Type B pancreatic cell (in vitro differentiated cells): ENCODE measurements at regions not wholly inside any gene's neighbourhood (a gene's known extent, or its start where the extent isn't known, plus 50 kb on each side); places are given as distances from the start of the nearest gene placed in this dataset.

Source experiments
- DNase-seq: peaks from one replicate; pipeline ENCODE4 v3.0.0; 2021; ENCODE audit warnings: mixed read lengths; ENCODE audit not compliant: unreplicated experiment; ENCODE audit errors: extremely low spot score
- H3K27ac Mint-ChIP-seq: 2 replicates; pipeline ENCODE4 v1.8.0; 2021; ENCODE audit warnings: mild to moderate bottlenecking, mixed read lengths
- H3K27me3 Mint-ChIP-seq: 2 replicates; pipeline ENCODE4 v1.8.0; 2021; ENCODE audit warnings: mixed read lengths
- H3K36me3 Mint-ChIP-seq: 2 replicates; pipeline ENCODE4 v1.8.0; 2021; ENCODE audit warnings: mixed read lengths
- H3K4me1 Mint-ChIP-seq: one replicate; pipeline ENCODE4 v1.8.0; 2021; ENCODE audit warnings: mixed read lengths; ENCODE audit not compliant: unreplicated experiment
- H3K4me3 Mint-ChIP-seq: 2 replicates; pipeline ENCODE4 v1.8.0; 2021; ENCODE audit warnings: mild to moderate bottlenecking, mixed read lengths
- H3K9me3 Mint-ChIP-seq: 2 replicates; pipeline ENCODE4 v1.8.0; 2021; ENCODE audit warnings: mixed read lengths
- TF ChIP-seq, protein P1 (sequence below): fragments of 200-600 bp; sonication (generic); conservative IDR thresholded peaks from 2 replicates; pipeline ENCODE4 v1.5.0; 2021; ENCODE audit warnings: antibody characterized with exemption, mild to moderate bottlenecking

DNA sequence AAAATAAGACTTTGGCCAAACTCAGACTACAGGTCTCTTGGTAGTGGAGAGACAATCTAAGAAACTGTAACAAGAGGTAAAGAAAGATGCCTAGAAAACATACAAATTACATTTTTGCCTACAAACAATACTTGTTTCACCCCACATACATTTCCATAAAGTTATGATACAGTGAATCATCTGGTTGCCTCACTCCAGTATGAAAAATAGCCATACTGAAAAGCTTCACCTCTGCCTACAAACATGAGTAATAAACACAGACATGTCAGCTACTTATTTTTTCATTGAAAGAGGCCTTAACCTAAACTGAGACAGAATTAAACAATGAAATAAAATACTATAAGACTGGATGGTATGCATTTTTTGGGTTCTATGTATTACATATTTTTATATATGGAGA, 1463.0 kb downstream of the FAM181B start:
- Mint-ChIP-seq H3K36me3 (no peaks in the 10 kb centered on the region), H3K4me3 (no peak overlapping the region), H3K9me3 (peaks cover 4% of the 10 kb centered on the region), H3K4me1 (no peaks in the 10 kb centered on the region), H3K27ac (no peak overlapping the region), H3K27me3 (peaks cover 3% of the 10 kb centered on the region)
- TF ChIP-seq, protein P1, sequence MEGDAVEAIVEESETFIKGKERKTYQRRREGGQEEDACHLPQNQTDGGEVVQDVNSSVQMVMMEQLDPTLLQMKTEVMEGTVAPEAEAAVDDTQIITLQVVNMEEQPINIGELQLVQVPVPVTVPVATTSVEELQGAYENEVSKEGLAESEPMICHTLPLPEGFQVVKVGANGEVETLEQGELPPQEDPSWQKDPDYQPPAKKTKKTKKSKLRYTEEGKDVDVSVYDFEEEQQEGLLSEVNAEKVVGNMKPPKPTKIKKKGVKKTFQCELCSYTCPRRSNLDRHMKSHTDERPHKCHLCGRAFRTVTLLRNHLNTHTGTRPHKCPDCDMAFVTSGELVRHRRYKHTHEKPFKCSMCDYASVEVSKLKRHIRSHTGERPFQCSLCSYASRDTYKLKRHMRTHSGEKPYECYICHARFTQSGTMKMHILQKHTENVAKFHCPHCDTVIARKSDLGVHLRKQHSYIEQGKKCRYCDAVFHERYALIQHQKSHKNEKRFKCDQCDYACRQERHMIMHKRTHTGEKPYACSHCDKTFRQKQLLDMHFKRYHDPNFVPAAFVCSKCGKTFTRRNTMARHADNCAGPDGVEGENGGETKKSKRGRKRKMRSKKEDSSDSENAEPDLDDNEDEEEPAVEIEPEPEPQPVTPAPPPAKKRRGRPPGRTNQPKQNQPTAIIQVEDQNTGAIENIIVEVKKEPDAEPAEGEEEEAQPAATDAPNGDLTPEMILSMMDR, result no peak
- DNase-seq, result no peak

DNA sequence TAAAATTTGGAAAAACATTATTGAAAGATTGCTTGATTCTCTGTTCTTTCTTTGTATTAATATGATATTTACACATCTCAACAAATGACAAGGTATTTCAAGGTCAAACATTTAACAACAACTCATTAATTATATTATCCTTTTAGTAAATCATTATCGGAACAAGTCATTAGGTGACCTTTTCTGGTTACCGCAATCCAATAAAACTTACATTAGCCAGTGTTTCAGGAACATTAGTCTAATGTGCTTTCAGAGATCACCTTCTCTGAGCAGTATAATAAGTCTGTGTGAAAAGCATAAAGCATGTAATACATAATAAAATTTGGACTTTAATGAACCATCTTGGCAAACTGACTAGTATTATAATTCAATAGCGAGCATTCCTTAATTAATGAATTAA, 1466.4 kb downstream of the FAM181B start:
- H3K4me3 Mint-ChIP-seq, result no peak overlapping the region
- H3K27me3 Mint-ChIP-seq, result peaks cover 10% of the 10 kb centered on the region
- H3K36me3 Mint-ChIP-seq, result no peaks in the 10 kb centered on the region
- peaks cover 4% of the 10 kb centered on the region for H3K9me3 Mint-ChIP-seq
- TF ChIP-seq, protein P1, result no peak
- no peak overlapping the region for H3K27ac Mint-ChIP-seq
- DNase-seq, result no peak
- H3K4me1 Mint-ChIP-seq, result no peaks in the 10 kb centered on the region

DNA sequence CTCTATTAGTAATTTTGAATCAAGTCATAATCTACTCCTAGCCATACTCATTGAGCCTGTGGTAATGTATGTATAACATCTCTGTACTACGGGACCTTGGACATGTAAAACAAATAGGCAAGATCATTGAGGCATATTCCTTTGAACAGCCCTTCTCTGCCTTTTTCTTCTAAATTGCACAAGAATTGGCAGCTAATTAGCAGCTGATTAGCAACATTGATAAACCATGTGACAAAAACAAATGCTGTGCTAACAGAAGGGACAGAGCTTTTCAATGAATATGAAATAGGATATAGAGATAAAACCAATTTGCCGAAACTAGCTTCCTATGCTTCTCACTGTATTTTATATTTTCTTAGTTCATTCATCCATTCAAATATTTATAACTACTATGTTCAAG, 1474.2 kb downstream of the FAM181B start:
- Mint-ChIP-seq H3K27me3 (peaks cover 17% of the 10 kb centered on the region), H3K4me1 (no peaks in the 10 kb centered on the region), H3K4me3 (no peak overlapping the region), H3K9me3 (no peaks in the 10 kb centered on the region), H3K27ac (no peak overlapping the region), H3K36me3 (no peaks in the 10 kb centered on the region)
- TF ChIP-seq, protein P1, result no peak
- no peak for DNase-seq

DNA sequence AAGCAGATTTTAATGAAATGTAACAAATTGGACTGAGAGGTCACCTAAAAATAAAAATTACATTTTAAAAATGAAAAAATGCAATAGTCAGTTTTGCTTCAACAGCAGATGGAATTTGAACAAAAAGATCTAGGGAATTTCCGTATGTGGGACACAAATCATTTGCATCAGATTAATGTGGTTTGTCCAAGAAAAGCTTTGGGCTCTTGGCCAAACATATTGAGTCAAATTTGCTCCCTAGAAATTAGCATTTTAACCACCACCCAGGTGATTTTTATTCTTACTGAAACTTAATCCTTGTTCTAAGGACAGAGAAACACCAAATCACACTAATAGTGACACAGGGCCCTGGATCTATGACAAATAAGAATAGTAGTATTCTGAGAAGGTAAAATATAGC, 1477.8 kb downstream of the FAM181B start:
- DNase-seq, result no peak
- Mint-ChIP-seq H3K36me3 (no peaks in the 10 kb centered on the region), H3K27me3 (peaks cover 13% of the 10 kb centered on the region), H3K9me3 (no peaks in the 10 kb centered on the region), H3K4me3 (no peak overlapping the region), H3K27ac (no peak overlapping the region), H3K4me1 (no peaks in the 10 kb centered on the region)
- TF ChIP-seq, protein P1, result no peak

DNA sequence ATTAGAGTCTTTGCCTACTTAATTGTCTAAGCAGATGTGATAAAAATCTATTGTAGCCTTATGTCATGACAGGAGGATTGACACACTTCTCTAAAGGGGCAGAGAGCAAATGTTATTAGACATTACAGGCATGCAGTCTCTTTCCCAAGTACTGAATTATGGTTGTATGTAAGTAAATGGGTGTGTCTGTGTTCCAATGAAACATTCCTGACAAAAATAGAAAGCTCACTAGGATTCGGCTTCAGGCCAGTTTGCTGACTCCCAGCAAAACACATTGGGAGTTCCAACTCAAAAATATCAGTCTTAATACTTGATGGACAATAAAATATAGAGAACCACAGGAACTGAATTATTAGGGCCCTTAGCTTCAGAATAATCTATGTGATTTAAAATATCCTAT, 1480.4 kb downstream of the FAM181B start:
- TF ChIP-seq, protein P1, result no peak
- peaks cover 13% of the 10 kb centered on the region for H3K27me3 Mint-ChIP-seq
- H3K27ac Mint-ChIP-seq, result no peak overlapping the region
- no peaks in the 10 kb centered on the region for H3K9me3 Mint-ChIP-seq
- no peak overlapping the region for H3K4me3 Mint-ChIP-seq
- H3K4me1 Mint-ChIP-seq, result no peaks in the 10 kb centered on the region
- no peaks in the 10 kb centered on the region for H3K36me3 Mint-ChIP-seq
- no peak for DNase-seq

DNA sequence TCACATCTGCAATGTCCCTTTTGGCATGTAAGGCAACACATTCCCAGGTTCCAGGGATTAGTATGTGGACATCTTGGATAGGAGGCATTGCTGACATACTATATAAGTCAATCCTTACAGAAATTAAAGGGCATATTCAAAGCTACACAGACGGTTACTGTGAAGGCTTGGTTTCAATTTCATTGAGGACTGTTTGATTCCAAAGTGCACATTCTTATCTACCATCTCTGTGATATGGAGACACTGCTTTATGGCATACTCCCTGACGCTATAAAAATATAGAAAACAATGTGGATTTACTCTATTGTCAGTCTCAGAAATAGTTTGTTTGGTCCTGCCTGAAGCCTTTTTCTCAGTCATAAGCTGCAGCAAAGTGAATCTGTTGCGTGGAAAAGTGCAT, 1486.7 kb downstream of the FAM181B start:
- H3K36me3 Mint-ChIP-seq, result no peaks in the 10 kb centered on the region
- no peak for DNase-seq
- H3K27ac Mint-ChIP-seq, result no peak overlapping the region

More for the DNA sequence above, 1486.7 kb downstream of the FAM181B start:
- no peak overlapping the region for H3K4me3 Mint-ChIP-seq
- TF ChIP-seq, protein P1, result no peak
- peaks cover 11% of the 10 kb centered on the region for H3K27me3 Mint-ChIP-seq
- peaks cover under 1% of the 10 kb centered on the region for H3K4me1 Mint-ChIP-seq
- H3K9me3 Mint-ChIP-seq, result no peaks in the 10 kb centered on the region
